ENCODE measurements at regions not wholly inside any gene's neighbourhood (a gene's known extent, or its start where the extent isn't known, plus 50 kb on each side); places are given as distances from the start of the nearest gene placed in this dataset.

DNA sequence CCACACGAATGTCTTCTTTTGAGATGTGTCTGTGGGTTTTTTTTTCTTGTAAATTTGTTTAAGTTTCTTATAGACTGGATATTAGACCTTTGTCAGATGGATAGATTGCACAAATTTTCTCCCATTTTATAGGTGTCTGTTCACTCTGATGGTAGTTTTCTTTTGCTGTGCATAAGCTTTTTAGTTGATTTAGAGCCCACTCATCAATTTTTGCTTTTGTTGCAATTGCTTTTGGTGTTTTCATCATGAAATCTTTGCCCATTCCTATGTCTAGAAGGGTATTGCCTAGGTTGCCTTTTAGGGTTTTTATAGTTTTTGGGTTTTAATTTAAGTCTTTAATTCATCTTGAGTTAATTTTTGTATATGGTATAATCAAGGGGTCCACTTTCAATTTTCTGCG, 57.7 kb downstream of the NKX2-2 start:
- DNase-seq (ENCODE audit: low read depth) = no peak

DNA sequence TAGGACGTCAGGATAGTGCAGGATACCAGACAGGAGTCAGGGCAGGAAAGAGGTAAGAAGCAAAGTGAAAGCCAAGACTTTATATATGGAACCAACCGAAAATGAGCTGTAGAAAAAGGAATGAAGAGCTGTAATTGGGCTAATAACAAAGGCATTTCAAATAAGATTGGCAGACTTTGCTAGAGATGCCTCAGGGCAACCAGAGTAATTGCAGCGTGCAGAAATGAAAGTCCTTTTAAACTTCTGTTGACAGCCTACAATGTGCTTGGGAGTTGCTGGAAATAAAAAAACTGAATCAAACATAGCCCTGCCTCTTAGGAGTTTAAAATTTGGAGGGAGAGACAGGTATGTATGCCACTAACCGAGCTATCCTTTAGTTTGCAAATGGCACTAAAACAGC, 56.4 kb upstream of the NKX2-4 start:
- no peak for DNase-seq (ENCODE audit: low read depth)

DNA sequence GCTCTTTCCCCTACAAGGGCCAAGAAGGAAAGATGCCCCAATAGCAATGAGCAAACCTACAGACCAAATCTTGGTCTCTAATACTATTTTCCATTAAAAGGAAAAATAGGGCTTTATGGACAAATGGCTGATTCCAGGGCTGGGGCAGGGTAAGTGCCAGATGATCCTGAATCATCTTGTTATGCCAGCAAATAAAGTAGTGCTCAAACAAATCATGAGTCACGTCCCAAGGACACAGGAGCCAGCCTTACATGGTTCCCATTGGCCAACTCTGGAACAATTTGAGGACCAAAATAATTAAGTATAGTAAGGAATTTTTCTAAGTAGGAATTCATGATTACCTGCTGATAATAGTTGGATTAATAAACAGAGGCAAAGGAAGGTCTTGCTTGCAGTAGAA, 53.2 kb upstream of the NKX2-4 start:
- DNase-seq (ENCODE audit: low read depth) = peak; percentile 12

Data from iris pigment epithelial cell (primary cell).